HepG2 (cell line): ENCODE measurements at regions not wholly inside any gene's neighbourhood (a gene's known extent, or its start where the extent isn't known, plus 50 kb on each side); places are given as distances from the start of the nearest gene placed in this dataset.

Experiments used
- EP300 ChIP-seq, 3 experiments: sonication (generic) in 1 of 3; formaldehyde crosslinking in 1 of 3; IDR thresholded peaks; 2 replicates each; pipeline versions ENCODE4 v1.5.1 to v1.6.1; 2011 to 2020; ENCODE audit warnings: low read depth in 2 of 3, low read length in 2 of 3, borderline replicate concordance in 1 of 3, improper control_type of control experiment in 1 of 3, mild to moderate bottlenecking in 1 of 3, missing genetic modification reagents in 1 of 3, moderate library complexity in 1 of 3
- ERF ChIP-seq: IDR thresholded peaks from 2 replicates; pipeline ENCODE4 v1.6.1; 2018; ENCODE audit warnings: missing biosample characterization, missing genetic modification reagents
- NFE2L2 ChIP-seq: fragments of 150-350 bp; IDR thresholded peaks from 2 replicates; pipeline ENCODE4 v1.6.1; 2014; ENCODE audit warnings: low read length
- POLR2A ChIP-seq, 2 experiments: IDR thresholded peaks; 2 replicates each; pipeline ENCODE4 v1.6.1; 2011; ENCODE audit warnings: low read depth in 2 of 2, low read length in 2 of 2, mild to moderate bottlenecking in 1 of 2, moderate library complexity in 1 of 2; ENCODE audit not compliant: insufficient read depth in 1 of 2
- YEATS4 ChIP-seq: sonication (generic); formaldehyde crosslinking; IDR thresholded peaks from 2 replicates; pipeline ENCODE4 v1.4.0; 2020; ENCODE audit warnings: missing genetic modification reagents, borderline replicate concordance
- ZBTB21 ChIP-seq: sonication (generic); formaldehyde crosslinking; IDR thresholded peaks from 2 replicates; pipeline ENCODE4 v1.4.0; 2020; ENCODE audit warnings: missing genetic modification reagents
- ZBTB8A ChIP-seq: sonication (generic); formaldehyde crosslinking; IDR thresholded peaks from 2 replicates; pipeline ENCODE4 v1.4.0; 2020; ENCODE audit warnings: mild to moderate bottlenecking, low read depth, missing genetic modification reagents, borderline replicate concordance
- ZMAT3 ChIP-seq: sonication (generic); formaldehyde crosslinking; conservative IDR thresholded peaks from 2 replicates; pipeline ENCODE4 v1.7.0; 2021; ENCODE audit warnings: missing genetic modification reagents
- ZSCAN29 ChIP-seq: sonication (generic); formaldehyde crosslinking; conservative IDR thresholded peaks from 2 replicates; pipeline ENCODE4 v1.4.0; 2020; ENCODE audit warnings: mild to moderate bottlenecking, missing genetic modification reagents

DNA sequence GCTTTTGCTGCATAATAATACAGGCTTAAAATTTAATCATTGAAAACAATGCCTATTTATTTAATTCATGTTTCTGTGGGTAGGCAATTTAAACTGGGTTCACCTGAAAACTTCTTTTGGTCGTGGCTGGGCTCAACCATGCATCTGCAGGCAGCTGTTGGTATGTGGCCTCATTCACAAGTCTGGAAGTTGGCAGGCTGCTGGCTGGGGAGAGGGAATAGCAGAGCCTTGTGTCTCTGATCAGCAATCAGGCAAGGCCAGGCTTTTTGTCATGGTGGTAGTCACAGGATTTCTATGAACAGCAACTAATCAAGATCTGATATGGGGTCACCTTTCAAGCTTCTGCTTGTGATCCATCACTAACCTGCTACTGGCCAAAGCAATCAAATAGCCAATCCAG, 130.1 kb upstream of the KCNJ3 start:
- TF ChIP-seq POLR2A (IDR thresholded peaks at IDR 0.05; ENCODE audit: insufficient read depth in 1 of 2, low read depth in 2 of 2, low read length in 2 of 2), result no peak
- no peak for TF ChIP-seq ZBTB21 (CRISPR knock-in tag)
- no peak for TF ChIP-seq EP300 (IDR thresholded peaks at IDR 0.05; ENCODE audit: low read depth in 2 of 2, low read length in 2 of 2)
- no peak for TF ChIP-seq EP300 (CRISPR knock-in tag; IDR thresholded peaks at IDR 0.05; ENCODE audit: borderline replicate concordance)
- TF ChIP-seq ZSCAN29 (CRISPR knock-in tag), result no peak
- TF ChIP-seq ZMAT3 (CRISPR knock-in tag), result no peak
- no peak for TF ChIP-seq NFE2L2
- no peak for TF ChIP-seq ERF (CRISPR knock-in tag)
- no peak for TF ChIP-seq ZBTB8A
- no peak for TF ChIP-seq YEATS4 (CRISPR knock-in tag)
